ENCODE measurements at regions not wholly inside any gene's neighbourhood (a gene's known extent, or its start where the extent isn't known, plus 50 kb on each side); places are given as distances from the start of the nearest gene placed in this dataset.

- TF ChIP-seq CTCF (IDR thresholded peaks at IDR 0.05 in 2 of 3, conservative IDR thresholded peaks at IDR 0.05 in 1 of 3; ENCODE audit: borderline replicate concordance in 1 of 3, insufficient read depth in 1 of 3, low read depth in 2 of 3, low read length in 2 of 3) (no peak), ATF3 (IDR thresholded peaks at IDR 0.05) (no peak), SP1 (IDR thresholded peaks at IDR 0.05; ENCODE audit: low read depth) (no peak), ZNF274 (IDR thresholded peaks at IDR 0.05; ENCODE audit: low read depth, low read length) (no peak), POLR2A (IDR thresholded peaks at IDR 0.05; ENCODE audit: borderline replicate concordance, extremely low read depth, insufficient read depth, insufficient read length) (no peak), YY1 (IDR thresholded peaks at IDR 0.05; ENCODE audit: extremely low read depth, insufficient replicate concordance, low read depth, low read length) (no peak), REST (IDR thresholded peaks at IDR 0.05; ENCODE audit: low read depth) (no peak), JUND (IDR thresholded peaks at IDR 0.05) (no peak), MAX (IDR thresholded peaks at IDR 0.05) (no peak), EGR1 (IDR thresholded peaks at IDR 0.05; ENCODE audit: low read depth) (no peak)
These were observed 432.3 kb downstream of the CD83 start for GRCh38 chr6:14549871-14550270.

Data from HCT116 (cell line).